Endothelial cell of umbilical vein (primary cell): ENCODE measurements at regions not wholly inside any gene's neighbourhood (a gene's known extent, or its start where the extent isn't known, plus 50 kb on each side); places are given as distances from the start of the nearest gene placed in this dataset.

Experiments used
- BruUV-seq: library from RNA; stranded (reverse); fragments of 400-500 nt; replicated peaks from 2 replicates; lab custom pipeline; 2021; lab: Mats Ljungman, UMichigan
- CTCF ChIA-PET: fragments of 300-600, 350-600 bp; sonication (Branson Sonifier 250); formaldehyde crosslinking; loops from one replicate; lab custom pipeline; 2021; ENCODE audit warnings: antibody characterized with exemption, inconsistent platforms; lab: Charles Lee
- POLR2A ChIA-PET: fragments of 300-600, 350-600 bp; sonication (Branson Sonifier 250); formaldehyde crosslinking; loops from one replicate; lab custom pipeline; 2021; ENCODE audit warnings: antibody characterized with exemption, inconsistent platforms; lab: Charles Lee
- DNase-seq: peaks from one replicate; pipeline ENCODE4 v3.0.0-alpha.2; 2011; ENCODE audit warnings: low read depth, low spot score
- FAIRE-seq: peaks from 2 replicates; lab custom pipeline; 2011; peaks lifted over from hg19 to GRCh38; lab: Jason Lieb, UNC
- H2AFZ ChIP-seq: 2 replicates; pipeline ENCODE4 v1.6.0; 2012; ENCODE audit warnings: low read depth, low read length, control low read depth, inconsistent platforms
- H3K27ac ChIP-seq: 2 replicates; pipeline ENCODE4 v1.5.1; 2011; ENCODE audit warnings: low read depth, mild to moderate bottlenecking, control low read depth, low read length, moderate library complexity; ENCODE audit not compliant: insufficient read depth
- H3K27me3 ChIP-seq, 2 experiments: 2 replicates each; pipeline versions ENCODE4 v1.6.0 to v1.6.1; 2011; ENCODE audit warnings: low read length in 2 of 2, mixed read lengths in 1 of 2; ENCODE audit not compliant: control insufficient read depth in 2 of 2, insufficient read depth in 2 of 2
- H3K36me3 ChIP-seq, 2 experiments: 2 replicates in 1 of 2; 3 replicates in 1 of 2; pipeline ENCODE4 v1.5.1; 2011; ENCODE audit warnings: low read length in 2 of 2, mild to moderate bottlenecking in 1 of 2, moderate library complexity in 1 of 2; ENCODE audit not compliant: control insufficient read depth in 2 of 2, insufficient read depth in 2 of 2; ENCODE audit errors: extremely low read depth in 1 of 2
- H3K4me1 ChIP-seq: 3 replicates; pipeline ENCODE4 v1.5.1; 2011; ENCODE audit warnings: mild to moderate bottlenecking, low read length; ENCODE audit not compliant: control insufficient read depth, insufficient read depth; ENCODE audit errors: extremely low read depth
- H3K4me2 ChIP-seq: 2 replicates; pipeline ENCODE4 v1.6.1; 2011; ENCODE audit warnings: low read length, control low read depth, mixed read lengths; ENCODE audit not compliant: insufficient read depth
- H3K4me3 ChIP-seq, 3 experiments: fragments of 200-600 bp in 1 of 3; sonication (generic), shearing (Covaris generic) in 1 of 3; replicated peaks in 1 of 3; 2 replicates each; pipeline ENCODE4 v1.5.1; 2011 to 2016; ENCODE audit warnings: control low read depth in 3 of 3, low read length in 3 of 3, mild to moderate bottlenecking in 2 of 3, inconsistent platforms in 1 of 3, low read depth in 1 of 3, moderate library complexity in 1 of 3; ENCODE audit not compliant: insufficient read depth in 1 of 3
- H3K79me2 ChIP-seq: 2 replicates; pipeline ENCODE4 v1.6.0; 2012; ENCODE audit warnings: low read length, inconsistent platforms; ENCODE audit not compliant: control insufficient read depth, insufficient read depth
- H3K9ac ChIP-seq: replicated peaks from 2 replicates; pipeline ENCODE3; 2011; ENCODE audit warnings: low read length, control low read depth; ENCODE audit not compliant: insufficient read depth; ENCODE audit errors: extremely low read depth
- H3K9me1 ChIP-seq: replicated peaks from 3 replicates; pipeline ENCODE4 v1.6.0; 2011; ENCODE audit warnings: mild to moderate bottlenecking, low read length; ENCODE audit not compliant: control insufficient read depth, insufficient read depth; ENCODE audit errors: extremely low read depth
- H3K9me3 ChIP-seq: replicated peaks from 2 replicates; pipeline ENCODE4 v1.5.1; 2012; ENCODE audit warnings: low read length, inconsistent platforms; ENCODE audit not compliant: control insufficient read depth, insufficient read depth
- H4K20me1 ChIP-seq: replicated peaks from 2 replicates; pipeline ENCODE3; 2011; ENCODE audit warnings: mild to moderate bottlenecking, low read length; ENCODE audit not compliant: control insufficient read depth, insufficient read depth; ENCODE audit errors: extremely low read depth
- EZH2 ChIP-seq: IDR thresholded peaks from 2 replicates; pipeline ENCODE4 v1.6.1; 2012; ENCODE audit warnings: borderline replicate concordance, low read depth, mild to moderate bottlenecking, moderate library complexity, low read length, inconsistent platforms; ENCODE audit not compliant: severe bottlenecking
- FOS ChIP-seq: IDR thresholded peaks from 2 replicates; pipeline ENCODE4 v1.6.1; 2011; ENCODE audit warnings: mild to moderate bottlenecking, low read length, moderate library complexity, borderline replicate concordance; ENCODE audit not compliant: insufficient read depth
- GATA2 ChIP-seq: IDR thresholded peaks from 2 replicates; pipeline ENCODE4 v1.7.0; 2011; ENCODE audit warnings: low read depth, mild to moderate bottlenecking, moderate library complexity, mixed read lengths, low read length; ENCODE audit not compliant: insufficient read length, insufficient read depth
- JUN ChIP-seq: IDR thresholded peaks from 2 replicates; pipeline ENCODE4 v1.6.1; 2011; ENCODE audit warnings: borderline replicate concordance, low read depth; ENCODE audit not compliant: insufficient read length, insufficient read depth
- MAX ChIP-seq: IDR thresholded peaks from 2 replicates; pipeline ENCODE4 v1.6.1; 2011; ENCODE audit not compliant: insufficient read depth, insufficient read length
- MYC ChIP-seq: IDR thresholded peaks from one replicate; pipeline ENCODE4 v1.6.1; 2011; ENCODE audit warnings: mild to moderate bottlenecking, low read depth, low read length
- POLR2A ChIP-seq: IDR thresholded peaks from 2 replicates; pipeline ENCODE4 v1.6.1; 2012; ENCODE audit warnings: low read depth, mild to moderate bottlenecking, control low read depth, low read length
- POLR2AphosphoS5 ChIP-seq: IDR thresholded peaks from 2 replicates; pipeline ENCODE4 v1.6.1; 2012; ENCODE audit warnings: low read depth, mild to moderate bottlenecking, control low read depth, low read length, moderate library complexity; ENCODE audit not compliant: insufficient read depth
- dilution Hi-C: fragments of 300-500 bp; cut with MboI; formaldehyde crosslinking; loops from one replicate; pipeline ENCODE4 v1.15.0; 2019; ENCODE audit warnings: low sequenced_read_pairs; ENCODE audit not compliant: extremely low pct_ligation_motif_present
- intact Hi-C: fragments of 100-400 bp; cut with micrococcal nuclease; formaldehyde crosslinking; loops from one replicate; pipeline ENCODE4 v1.10.0; 2022

GRCh38 chr12:93087840-93088610 lies 158.9 kb upstream of the EEA1 start:
- no peaks in the 10 kb centered on the region for H3K27me3 ChIP-seq
- H3K9me1 ChIP-seq: no peaks in the 10 kb centered on the region
- no peaks in the 10 kb centered on the region for H3K79me2 ChIP-seq
- H3K27ac ChIP-seq: peak overlapping the region; percentile 37
- TF ChIP-seq JUN (no peak), EZH2 (no peak), POLR2A (no peak), MYC (no peak), FOS (no peak), GATA2 (no peak), MAX (no peak), POLR2AphosphoS5 (no peak)
- CTCF ChIA-PET: interaction anchor here (1.5 kb wide), 2 partner anchors 10 to 101 kb away, joined by 3 to 4 read pairs; no protein-coding TSS in a partner anchor
- H3K36me3 ChIP-seq: no peaks in the 10 kb centered on the region
- DNase-seq: no peak
- no peaks in the 10 kb centered on the region for H4K20me1 ChIP-seq
- no peak overlapping the region for H3K9ac ChIP-seq
- no peak for FAIRE-seq
- peaks cover 41% of the 10 kb centered on the region for H3K4me1 ChIP-seq
- peaks cover 2% of the 10 kb centered on the region for H3K9me3 ChIP-seq
- intact Hi-C loops (loop anchor here (5.0 to 10.0 kb wide), 2 partner anchors 101 to 163 kb away; partner anchors contain the start of gene EEA1), dilution Hi-C loops (no loop called here)
- peak overlapping the region; percentile 55 for H3K4me2 ChIP-seq
- no peak overlapping the region for H2AFZ ChIP-seq
- BruUV-seq: no TSS peak
- H3K4me3 ChIP-seq: no peak overlapping the region
- POLR2A ChIA-PET: no interaction called here
